ENCODE measurements at regions not wholly inside any gene's neighbourhood (a gene's known extent, or its start where the extent isn't known, plus 50 kb on each side); places are given as distances from the start of the nearest gene placed in this dataset.

DNA sequence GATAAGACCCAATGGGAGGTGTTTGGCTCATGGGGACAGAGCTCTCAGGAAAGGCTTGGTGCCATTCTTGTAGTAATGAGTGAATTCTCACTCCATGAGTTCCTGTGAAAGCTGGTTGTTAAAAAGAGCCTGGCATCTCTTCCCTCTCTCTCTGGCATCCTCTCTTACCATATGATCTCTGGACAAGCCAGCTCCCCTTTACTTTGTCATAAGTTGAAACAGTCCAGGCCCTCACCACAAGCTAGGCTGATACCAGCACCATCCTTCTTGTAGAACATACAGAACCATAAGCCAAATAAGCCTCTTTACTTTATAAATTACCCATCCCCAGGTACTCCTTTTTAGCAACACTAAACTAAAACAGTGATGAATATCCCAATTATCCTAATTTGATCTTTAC is 166.9 kb upstream of the TMC3 start:
- no peak for DNase-seq (ENCODE audit: low spot score)
- H3K4me1 ChIP-seq (ENCODE audit: insufficient read depth), result no peaks in the 10 kb centered on the region
- H4K20me1 ChIP-seq (ENCODE audit: insufficient read depth, poor library complexity, severe bottlenecking), result no peaks in the 10 kb centered on the region
- H3K9me3 ChIP-seq (ENCODE audit: low read depth), result no peaks in the 10 kb centered on the region
- no peaks in the 10 kb centered on the region for H3K9me2 ChIP-seq (replicated peaks; ENCODE audit: insufficient read depth)
- H3K4me2 ChIP-seq, result no peak overlapping the region
- no peaks in the 10 kb centered on the region for H3K79me2 ChIP-seq
- no peak overlapping the region for H3K27ac ChIP-seq
- no peak for TF ChIP-seq EZH2phosphoT487 (IDR thresholded peaks at IDR 0.05; ENCODE audit: low read depth, severe bottlenecking, unreplicated experiment)
- no peak for TF ChIP-seq EZH2 (IDR thresholded peaks at IDR 0.05; ENCODE audit: borderline replicate concordance)
- TF ChIP-seq, protein P1, sequence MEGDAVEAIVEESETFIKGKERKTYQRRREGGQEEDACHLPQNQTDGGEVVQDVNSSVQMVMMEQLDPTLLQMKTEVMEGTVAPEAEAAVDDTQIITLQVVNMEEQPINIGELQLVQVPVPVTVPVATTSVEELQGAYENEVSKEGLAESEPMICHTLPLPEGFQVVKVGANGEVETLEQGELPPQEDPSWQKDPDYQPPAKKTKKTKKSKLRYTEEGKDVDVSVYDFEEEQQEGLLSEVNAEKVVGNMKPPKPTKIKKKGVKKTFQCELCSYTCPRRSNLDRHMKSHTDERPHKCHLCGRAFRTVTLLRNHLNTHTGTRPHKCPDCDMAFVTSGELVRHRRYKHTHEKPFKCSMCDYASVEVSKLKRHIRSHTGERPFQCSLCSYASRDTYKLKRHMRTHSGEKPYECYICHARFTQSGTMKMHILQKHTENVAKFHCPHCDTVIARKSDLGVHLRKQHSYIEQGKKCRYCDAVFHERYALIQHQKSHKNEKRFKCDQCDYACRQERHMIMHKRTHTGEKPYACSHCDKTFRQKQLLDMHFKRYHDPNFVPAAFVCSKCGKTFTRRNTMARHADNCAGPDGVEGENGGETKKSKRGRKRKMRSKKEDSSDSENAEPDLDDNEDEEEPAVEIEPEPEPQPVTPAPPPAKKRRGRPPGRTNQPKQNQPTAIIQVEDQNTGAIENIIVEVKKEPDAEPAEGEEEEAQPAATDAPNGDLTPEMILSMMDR (IDR thresholded peaks at IDR 0.05; ENCODE audit: poor library complexity), result no peak
- H2AFZ ChIP-seq, result no peak overlapping the region
- no peaks in the 10 kb centered on the region for H3K27me3 ChIP-seq
- no peak overlapping the region for H3K4me3 ChIP-seq
- no peaks in the 10 kb centered on the region for H3K36me3 ChIP-seq (replicated peaks; ENCODE audit: insufficient read depth, low read depth)

DNA sequence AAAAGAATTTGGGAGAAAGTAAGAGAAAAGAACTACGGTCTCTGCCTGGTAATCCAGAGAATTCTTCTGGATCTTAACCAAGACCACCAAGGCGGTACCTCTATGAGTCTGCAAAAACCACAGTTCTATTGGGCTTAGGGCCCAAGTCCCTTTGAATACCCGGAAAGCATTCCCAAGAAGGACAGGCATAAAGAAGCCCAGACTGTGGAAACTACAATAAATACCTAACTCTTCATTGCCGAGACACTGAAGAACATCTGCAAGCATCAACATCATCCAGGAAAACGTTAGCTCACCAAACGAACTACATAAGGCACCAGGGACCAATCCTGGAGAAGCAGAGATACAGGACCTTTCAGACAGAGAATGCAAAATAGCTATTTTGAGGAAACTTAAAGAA is 162.3 kb upstream of the TMC3 start:
- Histone ChIP-seq H3K9me3 (ENCODE audit: low read depth) (no peaks in the 10 kb centered on the region), H3K9me2 (replicated peaks; ENCODE audit: insufficient read depth) (no peaks in the 10 kb centered on the region), H2AFZ (no peak overlapping the region), H3K27me3 (no peaks in the 10 kb centered on the region), H3K79me2 (no peaks in the 10 kb centered on the region), H3K4me3 (no peak overlapping the region), H3K36me3 (replicated peaks; ENCODE audit: insufficient read depth, low read depth) (no peaks in the 10 kb centered on the region), H3K4me2 (no peak overlapping the region), H3K4me1 (ENCODE audit: insufficient read depth) (peaks cover 5% of the 10 kb centered on the region), H4K20me1 (ENCODE audit: insufficient read depth, poor library complexity, severe bottlenecking) (no peaks in the 10 kb centered on the region), H3K27ac (no peak overlapping the region)
- WGBS (ENCODE audit: low lambda C conversion rate, missing lambda C conversion rate), result 77% methylated on average over 6 of the region's 6 CpGs
- TF ChIP-seq EZH2phosphoT487 (IDR thresholded peaks at IDR 0.05; ENCODE audit: low read depth, severe bottlenecking, unreplicated experiment) (no peak), EZH2 (IDR thresholded peaks at IDR 0.05; ENCODE audit: borderline replicate concordance) (no peak)
- TF ChIP-seq, protein P1 (IDR thresholded peaks at IDR 0.05; ENCODE audit: poor library complexity), result no peak
- no peak for DNase-seq (ENCODE audit: low spot score)

DNA sequence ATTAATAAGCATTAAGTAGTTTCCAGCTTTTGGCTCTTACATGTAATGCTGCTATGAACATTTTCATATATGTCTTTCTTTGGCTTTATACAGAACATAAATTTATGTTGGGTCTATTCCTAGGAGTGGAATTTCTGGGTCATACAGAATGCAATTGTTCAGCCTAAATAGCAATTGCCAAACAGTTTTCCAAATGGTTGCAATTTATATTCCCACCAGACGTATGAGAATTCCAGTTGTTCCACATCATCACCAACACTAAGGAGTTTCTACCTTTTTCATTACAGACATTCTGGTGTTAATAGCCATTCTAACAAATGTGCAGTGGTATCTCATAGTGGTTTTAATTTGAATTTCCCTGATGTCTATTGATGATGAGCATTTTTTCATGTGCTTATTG is 160.1 kb upstream of the TMC3 start:
- Histone ChIP-seq H3K4me3 (no peak overlapping the region), H2AFZ (no peak overlapping the region), H3K36me3 (replicated peaks; ENCODE audit: insufficient read depth, low read depth) (no peaks in the 10 kb centered on the region), H3K4me2 (no peak overlapping the region), H3K4me1 (ENCODE audit: insufficient read depth) (peaks cover 17% of the 10 kb centered on the region), H3K79me2 (no peaks in the 10 kb centered on the region), H3K27ac (no peak overlapping the region), H4K20me1 (ENCODE audit: insufficient read depth, poor library complexity, severe bottlenecking) (no peaks in the 10 kb centered on the region), H3K27me3 (no peaks in the 10 kb centered on the region), H3K9me2 (replicated peaks; ENCODE audit: insufficient read depth) (no peaks in the 10 kb centered on the region), H3K9me3 (ENCODE audit: low read depth) (no peaks in the 10 kb centered on the region)
- TF ChIP-seq, protein P1 (IDR thresholded peaks at IDR 0.05; ENCODE audit: poor library complexity), result no peak
- TF ChIP-seq EZH2phosphoT487 (IDR thresholded peaks at IDR 0.05; ENCODE audit: low read depth, severe bottlenecking, unreplicated experiment), result no peak
- TF ChIP-seq EZH2 (IDR thresholded peaks at IDR 0.05; ENCODE audit: borderline replicate concordance), result no peak
- 90% methylated on average over 1 of the region's 1 CpG for WGBS (ENCODE audit: low lambda C conversion rate, missing lambda C conversion rate)
- DNase-seq (ENCODE audit: low spot score), result no peak

DNA sequence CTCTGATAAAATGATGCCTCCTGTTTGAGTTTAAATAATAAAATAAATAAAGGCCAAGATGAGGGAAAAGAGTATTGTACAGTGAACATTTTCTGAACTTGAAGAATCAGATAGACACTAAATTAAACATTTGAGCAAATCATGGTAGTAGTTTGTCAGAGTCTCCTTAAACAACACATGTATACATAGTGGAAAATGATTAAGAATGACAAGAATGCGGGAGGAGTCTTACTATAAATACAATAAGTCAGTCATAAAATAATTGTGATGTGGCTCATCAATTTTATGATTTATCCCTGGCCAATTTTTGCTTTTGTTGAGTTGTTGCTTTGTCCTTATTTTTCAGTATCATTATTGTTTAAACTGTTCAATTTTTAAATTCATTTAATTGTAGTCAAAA is 158.0 kb upstream of the TMC3 start:
- Histone ChIP-seq H3K4me1 (ENCODE audit: insufficient read depth) (peaks cover 17% of the 10 kb centered on the region), H3K36me3 (replicated peaks; ENCODE audit: insufficient read depth, low read depth) (no peaks in the 10 kb centered on the region), H2AFZ (no peak overlapping the region), H3K27me3 (no peaks in the 10 kb centered on the region), H3K9me2 (replicated peaks; ENCODE audit: insufficient read depth) (no peaks in the 10 kb centered on the region), H3K27ac (peak overlapping the region; percentile 87), H3K4me3 (no peak overlapping the region), H3K9me3 (ENCODE audit: low read depth) (no peaks in the 10 kb centered on the region), H4K20me1 (ENCODE audit: insufficient read depth, poor library complexity, severe bottlenecking) (no peaks in the 10 kb centered on the region), H3K4me2 (peak overlapping the region; percentile 55), H3K79me2 (no peaks in the 10 kb centered on the region)
- 83% methylated on average over 1 of the region's 1 CpG for WGBS (ENCODE audit: low lambda C conversion rate, missing lambda C conversion rate)
- TF ChIP-seq, protein P1 (IDR thresholded peaks at IDR 0.05; ENCODE audit: poor library complexity), result no peak
- TF ChIP-seq EZH2 (IDR thresholded peaks at IDR 0.05; ENCODE audit: borderline replicate concordance) (no peak), EZH2phosphoT487 (IDR thresholded peaks at IDR 0.05; ENCODE audit: low read depth, severe bottlenecking, unreplicated experiment) (no peak)
- no peak for DNase-seq (ENCODE audit: low spot score)

All from hepatocyte (in vitro differentiated cells).